ENCODE measurements at regions not wholly inside any gene's neighbourhood (a gene's known extent, or its start where the extent isn't known, plus 50 kb on each side); places are given as distances from the start of the nearest gene placed in this dataset.

DNA sequence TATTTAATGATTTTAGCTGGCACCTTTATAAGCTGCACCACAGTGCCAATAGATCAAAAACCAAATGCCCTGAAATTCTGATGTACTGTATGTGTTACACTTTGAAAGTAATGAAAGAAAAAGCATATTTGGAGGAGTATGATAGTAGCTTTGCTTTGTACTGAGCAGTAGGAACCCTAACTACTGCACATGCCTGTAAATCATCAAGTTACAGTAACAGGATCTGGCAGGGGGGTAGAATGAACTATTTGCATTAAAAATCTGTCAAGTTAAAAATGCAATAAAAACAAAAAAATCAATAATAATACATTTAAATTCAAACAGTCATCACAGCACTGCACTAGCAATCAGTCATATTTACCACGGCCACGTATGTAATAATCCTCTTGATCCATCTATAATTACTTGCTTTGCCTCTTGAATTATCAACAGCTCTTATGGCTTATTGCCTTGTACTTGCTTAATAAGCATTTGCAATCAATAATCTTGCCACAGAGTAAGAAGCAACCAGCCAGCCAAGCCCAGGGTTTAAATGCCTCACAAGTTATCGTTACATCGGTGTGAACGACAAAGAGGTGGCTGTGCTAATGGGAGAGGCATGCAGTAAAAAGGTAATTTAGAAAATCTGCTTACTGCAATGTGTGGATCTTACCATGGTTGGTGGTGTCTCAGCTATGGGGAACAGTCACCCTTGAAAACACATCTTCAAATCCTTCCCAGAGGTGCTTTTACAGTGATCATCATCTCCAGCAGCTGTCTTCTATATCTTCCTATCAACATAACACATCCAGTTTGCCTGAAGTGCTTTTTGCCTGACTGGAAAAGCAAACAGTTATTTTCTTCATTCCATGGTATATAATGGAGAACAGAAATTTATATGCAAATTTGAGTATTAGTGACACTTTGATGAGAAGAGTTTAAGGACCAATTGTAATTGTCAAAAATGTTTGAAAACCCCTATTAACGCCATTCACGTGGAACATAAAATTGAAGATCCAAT is 1812.1 kb upstream of the ADGRL3 start:
- BruUV-seq (replicated peaks) = no TSS peak
- 32% methylated on average over 7 of the region's 7 CpGs for WGBS (ENCODE audit: low lambda C conversion rate)
- no peaks in the 10 kb centered on the region for H3K79me2 ChIP-seq (ENCODE audit: insufficient read depth, low read length)

More for the DNA sequence above, 1812.1 kb upstream of the ADGRL3 start:
- H4K20me1 ChIP-seq (ENCODE audit: insufficient read depth, low read length) = no peaks in the 10 kb centered on the region; the same call in 1 of the 2 replicates
- intact Hi-C loops (cut with micrococcal nuclease; ENCODE audit: unreplicated experiment) (no loop called here), in situ Hi-C loops (cut with HindIII; ENCODE audit: extremely low pct_ligation_motif_present, low pct_unique_long_range_greater_than_20kb) (no loop called here)
- H3K9ac ChIP-seq (ENCODE audit: insufficient read depth, low read depth, low read length) = no peak overlapping the region
- no peak for TF ChIP-seq MXI1 (IDR thresholded peaks at IDR 0.05; ENCODE audit: borderline replicate concordance, low read depth, low read length)
- TF ChIP-seq, protein P1, sequence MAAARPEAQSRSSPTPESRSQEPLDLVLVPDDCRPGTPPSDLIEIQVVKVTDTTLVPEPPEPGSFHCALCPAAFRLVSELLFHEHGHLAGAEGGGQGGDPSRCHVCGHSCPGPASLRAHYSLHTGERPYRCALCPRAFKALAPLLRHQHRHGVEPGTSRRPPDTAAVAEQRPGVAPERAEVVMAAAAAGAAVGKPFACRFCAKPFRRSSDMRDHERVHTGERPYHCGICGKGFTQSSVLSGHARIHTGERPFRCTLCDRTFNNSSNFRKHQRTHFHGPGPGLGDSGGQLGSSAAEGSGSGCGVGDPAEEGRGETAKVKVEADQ (CRISPR knock-in tag; IDR thresholded peaks at IDR 0.05; ENCODE audit: borderline replicate concordance) = no peak
- no peak for TF ChIP-seq FLYWCH1 (CRISPR knock-in tag; IDR thresholded peaks at IDR 0.05)
- no peak for TF ChIP-seq RFX1 (IDR thresholded peaks at IDR 0.05)
- TF ChIP-seq CHD2 (IDR thresholded peaks at IDR 0.05; ENCODE audit: low read depth, low read length) = no peak
- no peak for TF ChIP-seq CBX5 (CRISPR knock-in tag; IDR thresholded peaks at IDR 0.05; ENCODE audit: borderline replicate concordance)
- no peak for TF ChIP-seq RARA (CRISPR knock-in tag; IDR thresholded peaks at IDR 0.05)
- no peak for TF ChIP-seq POLR2AphosphoS5 (IDR thresholded peaks at IDR 0.05; ENCODE audit: low read depth, low read length)
- TF ChIP-seq ZBTB1 (CRISPR knock-in tag; IDR thresholded peaks at IDR 0.05; ENCODE audit: borderline replicate concordance) = no peak
- no peak for TF ChIP-seq ZNF180 (CRISPR knock-in tag; IDR thresholded peaks at IDR 0.05; ENCODE audit: borderline replicate concordance, low read depth)
- no peak for TF ChIP-seq ZNF282 (IDR thresholded peaks at IDR 0.05; ENCODE audit: partially characterized antibody)
- TF ChIP-seq ZNF749 (CRISPR knock-in tag; IDR thresholded peaks at IDR 0.05; ENCODE audit: borderline replicate concordance) = no peak
- TF ChIP-seq ZNF580 (CRISPR knock-in tag; IDR thresholded peaks at IDR 0.05; ENCODE audit: borderline replicate concordance, low read depth) = no peak
- no peak for TF ChIP-seq ZNF326 (CRISPR knock-in tag; IDR thresholded peaks at IDR 0.05; ENCODE audit: borderline replicate concordance)
- no peak for TF ChIP-seq ZKSCAN8 (CRISPR knock-in tag; IDR thresholded peaks at IDR 0.05; ENCODE audit: borderline replicate concordance)
- H3K27ac ChIP-seq (ENCODE audit: extremely low read length, insufficient read depth, low read length) = no peak overlapping the region
- DNase-seq (ENCODE audit: low spot score) = no peak
- POLR2A ChIA-PET = no interaction called here
- ATAC-seq = no peak
- no peaks in the 10 kb centered on the region for H3K9me3 ChIP-seq (ENCODE audit: low read length)
- no peak overlapping the region for H3K4me2 ChIP-seq (ENCODE audit: low read depth, low read length)
- CTCF ChIA-PET (ENCODE audit: low intra/inter-chr PET ratio, low total read pairs) = no interaction called here
- H3K4me1 ChIP-seq (ENCODE audit: insufficient read depth, low read length) = no peaks in the 10 kb centered on the region
- no peaks in the 10 kb centered on the region for H3K36me3 ChIP-seq (replicated peaks in 1 of 2; ENCODE audit: control insufficient read depth in 1 of 2, insufficient read depth in 2 of 2, low read length in 2 of 2)
- no peak overlapping the region for H3K4me3 ChIP-seq (replicated peaks in 1 of 3; ENCODE audit: insufficient read depth in 1 of 3, low read depth in 2 of 3, low read length in 3 of 3)
- H3K27me3 ChIP-seq (ENCODE audit: control insufficient read depth in 1 of 2, insufficient read depth in 2 of 2, low read length in 2 of 2) = no peaks in the 10 kb centered on the region
- no peak for FAIRE-seq
- H2AFZ ChIP-seq (ENCODE audit: low read length) = no peak overlapping the region
